NOMO-1 (cell line): ENCODE measurements at regions not wholly inside any gene's neighbourhood (a gene's known extent, or its start where the extent isn't known, plus 50 kb on each side); places are given as distances from the start of the nearest gene placed in this dataset.
A peak's percentile ranks its signal among the peaks of the same experiment; 100 is the strongest.
"Not testable (repeated sequence)": the region's sequence is repeated elsewhere in the genome, so short reads cannot be mapped to it uniquely, and the experiment has no call there.

ENCODE experiments used
- DNase-seq, 2 experiments: peaks; one replicate each; lab custom pipeline; 2025; ENCODE audit not compliant: unreplicated experiment in 2 of 2; lab: John Stamatoyannopoulos, UW

GRCh38 chr5:123945548-123945947, 433.6 kb downstream of the CSNK1G3 start:
- DNase-seq = no peak

GRCh38 chr5:123943151-123943550, 431.2 kb downstream of the CSNK1G3 start:
- DNase-seq = no peak

GRCh38 chr5:123940416-123940815, 428.4 kb downstream of the CSNK1G3 start:
- no peak for DNase-seq

GRCh38 chr5:123937230-123937629, 425.3 kb downstream of the CSNK1G3 start:
- peak in 1 of 2 experiments; percentile 43 for DNase-seq

GRCh38 chr5:123936548-123936947, 424.6 kb downstream of the CSNK1G3 start:
- no peak for DNase-seq

GRCh38 chr5:123933812-123934211, 421.8 kb downstream of the CSNK1G3 start:
- not testable (repeated sequence) for DNase-seq

- no peak for DNase-seq
These were observed 417.1 kb downstream of the CSNK1G3 start for GRCh38 chr5:123929055-123929474.

GRCh38 chr5:123928401-123928800, 416.4 kb downstream of the CSNK1G3 start:
- no peak for DNase-seq

- no peak for DNase-seq
These were observed 409.2 kb downstream of the CSNK1G3 start for GRCh38 chr5:123921193-123921592.

GRCh38 chr5:123916345-123917121, 404.6 kb downstream of the CSNK1G3 start:
- DNase-seq = no peak

- DNase-seq = no peak
These were observed 402.4 kb downstream of the CSNK1G3 start for GRCh38 chr5:123914333-123914732.

- peak in 1 of 2 experiments; percentile 2 for DNase-seq
These were observed 395.4 kb downstream of the CSNK1G3 start for GRCh38 chr5:123907349-123907748.

GRCh38 chr5:123906698-123907295, 394.8 kb downstream of the CSNK1G3 start:
- DNase-seq = no peak

- DNase-seq = no peak
These were observed 373.1 kb downstream of the CSNK1G3 start for GRCh38 chr5:123885081-123885480.

- no peak for DNase-seq
These were observed 371.0 kb downstream of the CSNK1G3 start for GRCh38 chr5:123882965-123883345.

GRCh38 chr5:123882319-123882964, 370.5 kb downstream of the CSNK1G3 start:
- DNase-seq = no peak

- DNase-seq = no peak
These were observed 369.8 kb downstream of the CSNK1G3 start for GRCh38 chr5:123881759-123882244.

GRCh38 chr5:123880875-123881274, 368.9 kb downstream of the CSNK1G3 start:
- DNase-seq = no peak

- DNase-seq = no peak
These were observed 367.1 kb downstream of the CSNK1G3 start for GRCh38 chr5:123879071-123879470.

- no peak for DNase-seq
These were observed 364.4 kb downstream of the CSNK1G3 start for GRCh38 chr5:123876276-123876790.

GRCh38 chr5:123875561-123876275, 363.7 kb downstream of the CSNK1G3 start:
- DNase-seq = no peak
